Neural progenitor cell (in vitro differentiated cells): ENCODE measurements at regions not wholly inside any gene's neighbourhood (a gene's known extent, or its start where the extent isn't known, plus 50 kb on each side); places are given as distances from the start of the nearest gene placed in this dataset.

ENCODE experiments used
- DNase-seq: peaks from one replicate; pipeline ENCODE4 v3.0.0-alpha.2; 2016; ENCODE audit warnings: low spot score
- H2AFZ ChIP-seq: fragments of 200-600 bp; sonication (generic); replicated peaks from 2 replicates; pipeline ENCODE4 v1.6.1; 2016; ENCODE audit warnings: antibody characterized with exemption
- H3F3A ChIP-seq: fragments of 200-600 bp; sonication (generic); 2 replicates; pipeline ENCODE4 v1.6.1; 2016; ENCODE audit warnings: antibody characterized with exemption, low read depth
- H3K27ac ChIP-seq: fragments of 200-600 bp; sonication (generic); 2 replicates; pipeline ENCODE4 v1.5.1; 2016; ENCODE audit warnings: mild to moderate bottlenecking
- H3K27me3 ChIP-seq: fragments of 200-600 bp; sonication (generic); 2 replicates; pipeline ENCODE4 v1.6.1; 2016; ENCODE audit warnings: mild to moderate bottlenecking, moderate library complexity
- H3K36me3 ChIP-seq: fragments of 200-600 bp; sonication (generic); 2 replicates; pipeline ENCODE4 v1.5.1; 2016
- H3K4me1 ChIP-seq: fragments of 200-600 bp; sonication (generic); 2 replicates; pipeline ENCODE4 v1.6.1; 2016; ENCODE audit warnings: mixed run types
- H3K4me2 ChIP-seq: fragments of 200-600 bp; sonication (generic); 2 replicates; pipeline ENCODE4 v1.6.1; 2016
- H3K4me3 ChIP-seq: fragments of 200-600 bp; sonication (generic); 2 replicates; pipeline ENCODE4 v1.5.1; 2016
- H3K79me2 ChIP-seq: fragments of 200-600 bp; sonication (generic); 2 replicates; pipeline ENCODE4 v1.6.1; 2016; ENCODE audit warnings: low read depth
- H3K9ac ChIP-seq: fragments of 200-600 bp; sonication (generic); 2 replicates; pipeline ENCODE4 v1.6.1; 2016
- H3K9me3 ChIP-seq: fragments of 200-600 bp; sonication (generic); 2 replicates; pipeline ENCODE4 v1.5.1; 2016; ENCODE audit warnings: low read depth
- H4K20me1 ChIP-seq: fragments of 200-600 bp; sonication (generic); 2 replicates; pipeline ENCODE4 v1.6.1; 2016; ENCODE audit warnings: low read depth
- H3K27ac Mint-ChIP-seq: 3 replicates; pipeline ENCODE4 v1.8.0; 2021; ENCODE audit warnings: mixed read lengths
- H3K27me3 Mint-ChIP-seq: 2 replicates; pipeline ENCODE4 v1.8.0; 2022; ENCODE audit warnings: low read depth, mild to moderate bottlenecking, inconsistent platforms, moderate library complexity, mixed read lengths; ENCODE audit not compliant: insufficient read depth
- H3K36me3 Mint-ChIP-seq: 3 replicates; pipeline ENCODE4 v1.8.0; 2021; ENCODE audit warnings: mixed read lengths
- H3K4me1 Mint-ChIP-seq: 3 replicates; pipeline ENCODE4 v1.8.0; 2021; ENCODE audit warnings: mixed read lengths
- H3K4me3 Mint-ChIP-seq: 3 replicates; pipeline ENCODE4 v1.8.0; 2021; ENCODE audit warnings: mild to moderate bottlenecking, moderate library complexity, mixed read lengths
- H3K9me3 Mint-ChIP-seq: 3 replicates; pipeline ENCODE4 v1.8.0; 2020; ENCODE audit warnings: mixed read lengths
- EZH2 ChIP-seq: fragments of 200-600 bp; sonication (generic); IDR thresholded peaks from 2 replicates; pipeline ENCODE4 v1.6.1; 2017; ENCODE audit warnings: antibody characterized with exemption, mild to moderate bottlenecking, moderate library complexity
- EZH2phosphoT487 ChIP-seq: fragments of 200-600 bp; sonication (generic); IDR thresholded peaks from 2 replicates; pipeline ENCODE4 v1.6.1; 2017; ENCODE audit warnings: antibody characterized with exemption
- TF ChIP-seq, protein P1 (sequence below): fragments of 200-600 bp; sonication (generic); IDR thresholded peaks from 2 replicates; pipeline ENCODE4 v1.5.1; 2017; ENCODE audit warnings: antibody characterized with exemption, mild to moderate bottlenecking

DNA sequence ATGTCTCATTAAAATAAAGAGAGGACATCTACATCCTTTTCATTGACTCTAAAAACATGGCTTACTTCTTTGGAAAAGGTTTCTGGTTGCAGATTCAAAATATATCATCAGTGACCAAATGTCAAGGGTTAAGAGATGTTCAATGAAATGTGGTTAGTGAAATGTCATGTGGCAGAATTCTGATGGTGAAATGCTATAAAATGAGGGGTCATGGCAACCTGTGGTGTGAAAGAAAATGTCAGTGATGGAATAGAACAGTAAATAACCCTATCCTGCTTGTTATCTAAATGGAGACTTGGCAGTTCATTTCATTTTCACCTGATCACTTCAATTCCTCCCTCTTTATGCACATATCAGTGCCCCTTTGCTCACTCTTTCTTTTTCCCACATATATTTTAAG, 79.4 kb downstream of the TFPI2 start:
- no peak for DNase-seq

DNA sequence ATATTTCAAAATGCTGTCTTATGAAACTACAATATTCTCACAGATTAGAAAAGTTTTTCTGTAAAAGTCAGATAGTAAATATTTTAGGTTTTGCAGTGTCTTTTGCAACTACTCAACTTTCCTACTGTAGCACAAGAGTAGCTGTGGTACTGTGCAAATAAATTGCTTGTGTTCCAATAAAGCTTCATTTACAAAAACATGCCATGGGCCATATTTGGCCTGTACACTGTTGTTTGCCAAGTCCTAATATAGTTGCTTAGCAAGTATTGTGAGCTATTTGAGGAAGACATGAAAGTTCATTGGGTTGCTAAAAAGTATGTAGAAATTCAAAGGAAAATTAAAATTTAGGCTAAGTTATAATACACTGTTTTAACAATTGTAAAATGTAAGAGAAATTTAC, 80.0 kb downstream of the TFPI2 start:
- peaks cover 3% of the 10 kb centered on the region for H3K9me3 Mint-ChIP-seq
- no peak for DNase-seq
- peaks cover 2% of the 10 kb centered on the region for H3K4me1 Mint-ChIP-seq
- H3F3A ChIP-seq = no peaks in the 10 kb centered on the region
- H4K20me1 ChIP-seq = no peaks in the 10 kb centered on the region
- TF ChIP-seq EZH2 (no peak), EZH2phosphoT487 (no peak)
- TF ChIP-seq, protein P1, sequence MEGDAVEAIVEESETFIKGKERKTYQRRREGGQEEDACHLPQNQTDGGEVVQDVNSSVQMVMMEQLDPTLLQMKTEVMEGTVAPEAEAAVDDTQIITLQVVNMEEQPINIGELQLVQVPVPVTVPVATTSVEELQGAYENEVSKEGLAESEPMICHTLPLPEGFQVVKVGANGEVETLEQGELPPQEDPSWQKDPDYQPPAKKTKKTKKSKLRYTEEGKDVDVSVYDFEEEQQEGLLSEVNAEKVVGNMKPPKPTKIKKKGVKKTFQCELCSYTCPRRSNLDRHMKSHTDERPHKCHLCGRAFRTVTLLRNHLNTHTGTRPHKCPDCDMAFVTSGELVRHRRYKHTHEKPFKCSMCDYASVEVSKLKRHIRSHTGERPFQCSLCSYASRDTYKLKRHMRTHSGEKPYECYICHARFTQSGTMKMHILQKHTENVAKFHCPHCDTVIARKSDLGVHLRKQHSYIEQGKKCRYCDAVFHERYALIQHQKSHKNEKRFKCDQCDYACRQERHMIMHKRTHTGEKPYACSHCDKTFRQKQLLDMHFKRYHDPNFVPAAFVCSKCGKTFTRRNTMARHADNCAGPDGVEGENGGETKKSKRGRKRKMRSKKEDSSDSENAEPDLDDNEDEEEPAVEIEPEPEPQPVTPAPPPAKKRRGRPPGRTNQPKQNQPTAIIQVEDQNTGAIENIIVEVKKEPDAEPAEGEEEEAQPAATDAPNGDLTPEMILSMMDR = no peak
- H3K4me1 ChIP-seq = peaks cover 7% of the 10 kb centered on the region
- H3K36me3 Mint-ChIP-seq = no peaks in the 10 kb centered on the region
- H3K9me3 ChIP-seq = no peaks in the 10 kb centered on the region
- no peak overlapping the region for H3K4me2 ChIP-seq
- no peak overlapping the region for H3K4me3 ChIP-seq
- no peak overlapping the region for H2AFZ ChIP-seq
- H3K36me3 ChIP-seq = no peaks in the 10 kb centered on the region
- no peak overlapping the region for H3K4me3 Mint-ChIP-seq
- H3K27ac ChIP-seq = no peak overlapping the region
- no peaks in the 10 kb centered on the region for H3K27me3 Mint-ChIP-seq
- H3K27me3 ChIP-seq = no peaks in the 10 kb centered on the region
- no peak overlapping the region for H3K27ac Mint-ChIP-seq
- H3K9ac ChIP-seq = no peak overlapping the region
- H3K79me2 ChIP-seq = no peaks in the 10 kb centered on the region

More for the DNA sequence above, 79.4 kb downstream of the TFPI2 start:
- H3K4me1 ChIP-seq = peaks cover 13% of the 10 kb centered on the region
- no peak overlapping the region for H3K4me3 ChIP-seq
- H3K79me2 ChIP-seq = no peaks in the 10 kb centered on the region
- H3K4me1 Mint-ChIP-seq = peaks cover 4% of the 10 kb centered on the region
- no peaks in the 10 kb centered on the region for H3K27me3 Mint-ChIP-seq
- no peak overlapping the region for H3K9ac ChIP-seq
- H3K36me3 ChIP-seq = no peaks in the 10 kb centered on the region
- H3K27ac Mint-ChIP-seq = no peak overlapping the region
- TF ChIP-seq EZH2 (no peak), EZH2phosphoT487 (no peak)
- TF ChIP-seq, protein P1 = no peak
- H3F3A ChIP-seq = peaks cover 5% of the 10 kb centered on the region
- H3K36me3 Mint-ChIP-seq = no peaks in the 10 kb centered on the region
- no peaks in the 10 kb centered on the region for H4K20me1 ChIP-seq
- H3K27me3 ChIP-seq = no peaks in the 10 kb centered on the region
- H3K27ac ChIP-seq = no peak overlapping the region
- no peak overlapping the region for H2AFZ ChIP-seq
- H3K4me2 ChIP-seq = no peak overlapping the region
- peaks cover 3% of the 10 kb centered on the region for H3K9me3 Mint-ChIP-seq
- H3K9me3 ChIP-seq = no peaks in the 10 kb centered on the region
- H3K4me3 Mint-ChIP-seq = no peak overlapping the region

DNA sequence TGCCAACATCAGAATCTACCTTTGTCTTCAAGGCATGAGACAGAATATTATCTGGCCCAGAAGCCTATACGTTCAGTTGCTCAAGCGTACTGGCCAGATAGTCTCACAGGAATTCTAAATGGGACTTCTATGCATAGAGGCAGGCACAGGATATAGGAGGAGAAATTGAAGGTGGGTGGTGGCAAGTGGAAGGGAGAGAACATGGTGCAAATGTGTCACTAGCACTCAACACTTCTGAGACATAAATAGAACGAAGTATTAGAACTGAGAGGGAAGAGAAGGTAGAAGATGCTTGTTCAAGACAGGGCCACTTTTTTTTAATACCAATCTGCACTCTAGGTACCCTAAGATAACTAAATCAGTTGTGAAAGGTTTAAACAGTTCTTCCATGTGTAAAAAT, 85.8 kb downstream of the TFPI2 start:
- Histone ChIP-seq H3F3A (no peaks in the 10 kb centered on the region), H3K9ac (no peak overlapping the region), H3K27me3 (no peaks in the 10 kb centered on the region), H3K4me2 (no peak overlapping the region), H3K9me3 (peaks cover 4% of the 10 kb centered on the region), H3K79me2 (no peaks in the 10 kb centered on the region), H3K36me3 (no peaks in the 10 kb centered on the region), H3K4me3 (no peak overlapping the region), H3K27ac (no peak overlapping the region), H3K4me1 (peaks cover 1% of the 10 kb centered on the region), H2AFZ (no peak overlapping the region), H4K20me1 (no peaks in the 10 kb centered on the region)
- Mint-ChIP-seq H3K27me3 (peaks cover 2% of the 10 kb centered on the region), H3K27ac (no peak overlapping the region), H3K4me3 (no peak overlapping the region), H3K4me1 (no peaks in the 10 kb centered on the region), H3K9me3 (peaks cover 16% of the 10 kb centered on the region), H3K36me3 (peaks cover 2% of the 10 kb centered on the region)
- TF ChIP-seq EZH2 (no peak), EZH2phosphoT487 (no peak)
- TF ChIP-seq, protein P1 = no peak
- no peak for DNase-seq
